Sigmoid colon (tissue), 4 donors: ENCODE measurements at regions not wholly inside any gene's neighbourhood (a gene's known extent, or its start where the extent isn't known, plus 50 kb on each side); places are given as distances from the start of the nearest gene placed in this dataset.

ENCODE experiments used
- POLR2A ChIP-seq, 2 donors: fragments of 450-650 bp; IDR thresholded peaks; one replicate each; pipeline ENCODE4 v1.6.1; 2016; ENCODE audit warnings: antibody characterized with exemption in 2 of 2, mild to moderate bottlenecking in 2 of 2, moderate library complexity in 2 of 2
- POLR2AphosphoS5 ChIP-seq, 4 donors: sonication (generic); formaldehyde crosslinking; IDR thresholded peaks; one replicate each; pipeline ENCODE4 v1.6.1; 2017; ENCODE audit warnings: antibody characterized with exemption in 4 of 4
- TF ChIP-seq, protein P1 (sequence below), 4 experiments: fragments of 450-650 bp in 3 of 4; fragments of 200-600 bp in 1 of 4; IDR thresholded peaks; one replicate each; pipeline ENCODE4 v1.5.1; 2016 to 2019; ENCODE audit warnings: antibody characterized with exemption in 4 of 4, mild to moderate bottlenecking in 3 of 4, moderate library complexity in 2 of 4

DNA sequence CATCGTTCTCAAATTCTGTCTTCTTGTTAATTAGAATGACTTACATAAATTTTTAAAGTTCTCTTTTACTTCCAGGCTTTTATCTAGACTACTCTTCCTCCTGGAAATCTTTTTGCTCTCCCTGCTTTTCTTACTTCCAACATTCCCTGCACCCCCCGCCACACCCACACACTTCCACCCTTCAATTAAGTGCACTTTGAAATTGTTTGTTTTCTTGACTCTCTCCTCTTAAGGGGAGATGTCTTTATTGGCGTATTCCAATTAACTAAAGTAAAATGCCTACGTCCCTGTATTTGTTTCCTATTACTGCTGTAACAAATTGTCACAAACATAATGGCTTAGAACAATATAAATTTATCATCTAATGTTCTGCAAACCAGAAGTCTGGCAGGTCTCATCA lies 125.2 kb upstream of the KRR1 start:
- TF ChIP-seq, protein P1, sequence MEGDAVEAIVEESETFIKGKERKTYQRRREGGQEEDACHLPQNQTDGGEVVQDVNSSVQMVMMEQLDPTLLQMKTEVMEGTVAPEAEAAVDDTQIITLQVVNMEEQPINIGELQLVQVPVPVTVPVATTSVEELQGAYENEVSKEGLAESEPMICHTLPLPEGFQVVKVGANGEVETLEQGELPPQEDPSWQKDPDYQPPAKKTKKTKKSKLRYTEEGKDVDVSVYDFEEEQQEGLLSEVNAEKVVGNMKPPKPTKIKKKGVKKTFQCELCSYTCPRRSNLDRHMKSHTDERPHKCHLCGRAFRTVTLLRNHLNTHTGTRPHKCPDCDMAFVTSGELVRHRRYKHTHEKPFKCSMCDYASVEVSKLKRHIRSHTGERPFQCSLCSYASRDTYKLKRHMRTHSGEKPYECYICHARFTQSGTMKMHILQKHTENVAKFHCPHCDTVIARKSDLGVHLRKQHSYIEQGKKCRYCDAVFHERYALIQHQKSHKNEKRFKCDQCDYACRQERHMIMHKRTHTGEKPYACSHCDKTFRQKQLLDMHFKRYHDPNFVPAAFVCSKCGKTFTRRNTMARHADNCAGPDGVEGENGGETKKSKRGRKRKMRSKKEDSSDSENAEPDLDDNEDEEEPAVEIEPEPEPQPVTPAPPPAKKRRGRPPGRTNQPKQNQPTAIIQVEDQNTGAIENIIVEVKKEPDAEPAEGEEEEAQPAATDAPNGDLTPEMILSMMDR (IDR thresholded peaks at IDR 0.05) = no peak
- TF ChIP-seq POLR2AphosphoS5 (IDR thresholded peaks at IDR 0.05) = no peak
- TF ChIP-seq POLR2A (IDR thresholded peaks at IDR 0.05) = no peak
